ENCODE measurements at regions not wholly inside any gene's neighbourhood (a gene's known extent, or its start where the extent isn't known, plus 50 kb on each side); places are given as distances from the start of the nearest gene placed in this dataset.
"Not testable (repeated sequence)": the region's sequence is repeated elsewhere in the genome, so short reads cannot be mapped to it uniquely, and the experiment has no call there.

- no peak for DNase-seq (ENCODE audit: low spot score)
Measured at GRCh38 chr6:145551164-145551563, 184.2 kb downstream of the EPM2A start.

- no peak for DNase-seq (ENCODE audit: low spot score)
Measured at GRCh38 chr6:145555084-145555483, 180.2 kb downstream of the EPM2A start.

- DNase-seq (ENCODE audit: low spot score), result no peak
Measured at GRCh38 chr6:145557474-145557873, 177.8 kb downstream of the EPM2A start.

- DNase-seq (ENCODE audit: low spot score), result no peak
Measured at GRCh38 chr6:145559836-145560235, 175.5 kb downstream of the EPM2A start.

GRCh38 chr6:145561095-145562072 lies 173.9 kb downstream of the EPM2A start:
- no peak for DNase-seq (ENCODE audit: low spot score)

GRCh38 chr6:145562771-145563615 lies 172.3 kb downstream of the EPM2A start:
- no peak for DNase-seq (ENCODE audit: low spot score)

- no peak for DNase-seq (ENCODE audit: low spot score)
Measured at GRCh38 chr6:145564553-145564952, 170.8 kb downstream of the EPM2A start.

GRCh38 chr6:145567684-145568252 lies 167.6 kb downstream of the EPM2A start:
- no peak for DNase-seq (ENCODE audit: low spot score)

GRCh38 chr6:145569140-145569539 lies 166.2 kb downstream of the EPM2A start:
- no peak for DNase-seq (ENCODE audit: low spot score)

GRCh38 chr6:145570336-145570735 lies 165.0 kb downstream of the EPM2A start:
- not testable (repeated sequence) for DNase-seq (ENCODE audit: low spot score)

- DNase-seq (ENCODE audit: low spot score), result not testable (repeated sequence)
Measured at GRCh38 chr6:145574269-145574668, 161.1 kb downstream of the EPM2A start.

Data from HuH-7.5 (cell line).